Testis (tissue), 2 donors: ENCODE measurements at regions not wholly inside any gene's neighbourhood (a gene's known extent, or its start where the extent isn't known, plus 50 kb on each side); places are given as distances from the start of the nearest gene placed in this dataset.
"Not testable (repeated sequence)": the region's sequence is repeated elsewhere in the genome, so short reads cannot be mapped to it uniquely, and the experiment has no call there.

Source experiments
- DNase-seq: peaks from one replicate; pipeline ENCODE4 v3.0.0-alpha.2; 2019
- H3K27ac ChIP-seq, 2 donors: fragments of 200-600 bp; sonication (generic); one replicate each; pipeline ENCODE4 v1.5.1; 2019
- H3K27me3 ChIP-seq: fragments of 200-600 bp; sonication (generic); one replicate; pipeline ENCODE4 v1.5.1; 2019
- H3K36me3 ChIP-seq: fragments of 200-600 bp; sonication (generic); one replicate; pipeline ENCODE4 v1.5.1; 2017; ENCODE audit warnings: low read depth; ENCODE audit errors: missing control alignments
- H3K4me1 ChIP-seq: fragments of 200-600 bp; sonication (generic); one replicate; pipeline ENCODE4 v1.5.1; 2019
- H3K4me3 ChIP-seq, 2 donors: fragments of 200-600 bp; sonication (generic); one replicate each; pipeline ENCODE4 v1.5.1; 2017 to 2019
- H3K9me3 ChIP-seq: fragments of 200-600 bp; sonication (generic); one replicate; pipeline ENCODE4 v1.5.1; 2017
- POLR2A ChIP-seq: fragments of 450-650 bp; IDR thresholded peaks from one replicate; pipeline ENCODE4 v1.6.1; 2017; ENCODE audit warnings: antibody characterized with exemption, mild to moderate bottlenecking, moderate library complexity
- WGBS, 2 donors: methylation state at CpG; one replicate each; pipeline ENCODE4 v1.1.5; 2018; 5-methylcytosine and 5-hydroxymethylcytosine counted together
- intact Hi-C: fragments of 100-400 bp; cut with DNase I; formaldehyde crosslinking; loops from one replicate; pipeline ENCODE4 v1.15.1; 2023; ENCODE audit warnings: low total_unique reads
- TF ChIP-seq, protein P1 (sequence below), 3 experiments: fragments of 450-650 bp in 2 of 3; fragments of 200-600 bp in 1 of 3; sonication (generic) in 1 of 3; IDR thresholded peaks; one replicate each; pipeline ENCODE4 v1.5.1; 2016 to 2019; ENCODE audit warnings: antibody characterized with exemption in 3 of 3, mild to moderate bottlenecking in 2 of 3, moderate library complexity in 1 of 3

DNA sequence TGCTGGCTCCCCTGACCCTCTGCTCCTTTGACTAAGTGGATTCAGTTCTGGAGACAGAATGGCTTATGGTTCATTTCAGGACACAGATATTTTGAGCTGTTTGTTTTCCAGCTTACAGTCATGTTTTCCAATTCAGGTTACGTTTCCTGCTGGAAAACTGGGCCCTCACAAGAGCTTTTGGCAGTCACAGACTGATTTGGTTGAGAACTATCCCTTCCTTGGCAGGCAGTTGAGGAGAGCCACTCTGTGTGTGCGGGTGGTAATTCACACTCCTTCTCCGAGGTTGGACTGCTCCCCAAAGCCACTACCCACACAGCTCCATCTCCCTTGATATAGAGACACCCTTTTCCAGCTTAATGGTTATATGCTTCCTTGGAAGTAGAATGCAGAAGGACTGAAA lies 534.5 kb downstream of the TMEM38B start:
- no peaks in the 10 kb centered on the region for H3K27me3 ChIP-seq
- no peaks in the 10 kb centered on the region for H3K4me1 ChIP-seq
- 44 to 52% methylated on average over 3 of the region's 3 CpGs for WGBS, 2 donors
- peak; percentile 34 for DNase-seq
- TF ChIP-seq, protein P1, sequence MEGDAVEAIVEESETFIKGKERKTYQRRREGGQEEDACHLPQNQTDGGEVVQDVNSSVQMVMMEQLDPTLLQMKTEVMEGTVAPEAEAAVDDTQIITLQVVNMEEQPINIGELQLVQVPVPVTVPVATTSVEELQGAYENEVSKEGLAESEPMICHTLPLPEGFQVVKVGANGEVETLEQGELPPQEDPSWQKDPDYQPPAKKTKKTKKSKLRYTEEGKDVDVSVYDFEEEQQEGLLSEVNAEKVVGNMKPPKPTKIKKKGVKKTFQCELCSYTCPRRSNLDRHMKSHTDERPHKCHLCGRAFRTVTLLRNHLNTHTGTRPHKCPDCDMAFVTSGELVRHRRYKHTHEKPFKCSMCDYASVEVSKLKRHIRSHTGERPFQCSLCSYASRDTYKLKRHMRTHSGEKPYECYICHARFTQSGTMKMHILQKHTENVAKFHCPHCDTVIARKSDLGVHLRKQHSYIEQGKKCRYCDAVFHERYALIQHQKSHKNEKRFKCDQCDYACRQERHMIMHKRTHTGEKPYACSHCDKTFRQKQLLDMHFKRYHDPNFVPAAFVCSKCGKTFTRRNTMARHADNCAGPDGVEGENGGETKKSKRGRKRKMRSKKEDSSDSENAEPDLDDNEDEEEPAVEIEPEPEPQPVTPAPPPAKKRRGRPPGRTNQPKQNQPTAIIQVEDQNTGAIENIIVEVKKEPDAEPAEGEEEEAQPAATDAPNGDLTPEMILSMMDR (IDR thresholded peaks at IDR 0.05) = no peak
- TF ChIP-seq POLR2A = no peak
- no peaks in the 10 kb centered on the region for H3K9me3 ChIP-seq
- H3K36me3 ChIP-seq = no peaks in the 10 kb centered on the region
- intact Hi-C loops = no loop called here
- H3K4me3 ChIP-seq = no peak overlapping the region
- H3K27ac ChIP-seq = no peak overlapping the region

DNA sequence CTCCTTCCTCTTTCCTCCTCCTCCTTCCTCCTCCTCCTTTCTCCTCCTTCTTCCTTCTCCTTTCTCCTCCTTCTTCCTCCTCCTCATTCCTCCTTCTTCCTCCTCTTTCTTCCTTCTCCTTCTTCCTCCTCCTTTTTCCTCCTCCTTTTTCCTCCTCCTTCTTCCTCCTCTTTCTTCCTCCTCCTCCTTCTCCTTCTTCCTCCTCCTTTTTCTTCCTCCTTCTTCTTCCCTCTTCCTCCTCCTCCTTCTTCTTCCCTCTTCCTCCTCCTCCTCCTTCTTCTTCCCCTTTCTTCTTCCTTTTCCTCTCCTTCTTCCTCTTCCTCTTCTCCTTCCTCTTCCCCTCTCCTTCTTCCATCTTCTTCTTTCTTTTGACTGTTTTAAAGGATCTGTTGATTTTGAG lies 538.8 kb downstream of the TMEM38B start:
- intact Hi-C loops = no loop called here

DNA sequence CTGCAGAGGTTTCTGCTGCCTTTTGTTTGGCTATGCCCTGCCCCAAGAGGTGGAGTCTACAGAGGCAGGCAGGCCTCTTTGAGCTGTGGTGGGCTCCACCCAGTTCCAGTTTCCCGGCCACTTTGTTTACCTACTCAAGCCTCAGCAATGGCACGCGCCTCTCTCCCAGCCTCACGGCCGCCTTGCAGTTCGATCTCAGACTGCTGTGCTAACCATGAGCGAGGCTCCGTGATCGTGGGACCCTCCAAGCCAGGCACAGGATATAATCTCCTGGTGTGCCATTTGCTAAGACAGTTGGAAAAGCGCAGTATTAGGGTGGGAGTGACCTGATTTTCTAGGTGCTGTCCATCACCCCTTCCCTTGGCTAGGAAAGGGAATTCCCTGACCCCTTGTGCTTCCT lies 566.6 kb downstream of the TMEM38B start:
- H3K9me3 ChIP-seq, H3K27me3 ChIP-seq, H3K36me3 ChIP-seq, DNase-seq, H3K4me1 ChIP-seq, H3K4me3 ChIP-seq, intact Hi-C loops, H3K27ac ChIP-seq: not testable (repeated sequence)
- WGBS, 2 donors = 96 to 97% methylated on average over 10 of the region's 10 CpGs

More for the DNA sequence above, 538.8 kb downstream of the TMEM38B start:
- Histone ChIP-seq H3K4me3 (no peak overlapping the region), H3K27me3 (no peaks in the 10 kb centered on the region), H3K9me3 (no peaks in the 10 kb centered on the region), H3K36me3 (no peaks in the 10 kb centered on the region), H3K4me1 (no peaks in the 10 kb centered on the region), H3K27ac (no peak overlapping the region)
- no peak for TF ChIP-seq POLR2A
- TF ChIP-seq, protein P1 (IDR thresholded peaks at IDR 0.05) = no peak
- DNase-seq = no peak

DNA sequence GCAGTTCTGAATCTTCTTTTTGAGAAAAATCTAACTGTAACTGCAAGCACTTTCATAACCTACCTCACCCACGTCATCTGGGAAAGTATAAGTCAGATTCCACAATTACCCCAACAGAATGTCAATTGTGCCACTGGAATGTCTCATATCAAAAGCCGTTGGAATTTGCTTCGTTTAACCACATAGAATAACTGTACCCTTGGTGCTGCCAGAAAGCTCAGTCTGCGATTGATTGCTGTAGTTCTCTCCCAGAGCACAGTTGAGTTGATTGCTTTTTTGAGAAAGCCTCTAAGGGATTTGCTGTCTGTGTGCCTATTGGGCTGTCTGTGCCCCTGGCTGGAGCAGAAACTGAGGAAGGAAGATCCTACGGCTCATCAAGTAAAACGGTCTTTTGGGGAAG lies 583.6 kb downstream of the TMEM38B start:
- no peaks in the 10 kb centered on the region for H3K27me3 ChIP-seq
- no peak for DNase-seq
- H3K4me1 ChIP-seq = no peaks in the 10 kb centered on the region
- 70 to 74% methylated on average over 6 of the region's 6 CpGs for WGBS, 2 donors
- intact Hi-C loops = no loop called here
- H3K27ac ChIP-seq = no peak overlapping the region
- H3K9me3 ChIP-seq = no peaks in the 10 kb centered on the region
- no peak overlapping the region for H3K4me3 ChIP-seq
- H3K36me3 ChIP-seq = no peaks in the 10 kb centered on the region
- TF ChIP-seq, protein P1 (IDR thresholded peaks at IDR 0.05) = no peak
- no peak for TF ChIP-seq POLR2A

DNA sequence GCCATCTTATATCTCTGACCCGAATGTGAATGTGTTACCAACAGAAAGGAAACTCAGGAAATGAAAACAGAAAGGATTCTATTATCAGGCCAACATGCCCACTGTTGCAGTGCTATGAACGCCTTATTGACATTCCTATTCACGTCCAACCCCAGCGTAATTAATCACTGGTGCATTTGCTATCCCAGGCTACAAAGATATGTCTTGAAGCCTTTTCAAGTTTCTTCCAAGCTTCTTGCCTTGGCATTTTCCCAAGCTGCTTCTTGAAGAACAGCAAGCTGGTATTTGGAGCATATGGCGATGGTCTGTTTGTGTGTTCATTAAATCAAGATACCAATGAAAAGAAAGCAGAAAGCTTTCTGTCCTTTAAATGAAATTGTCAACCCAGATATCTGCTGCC lies 579.2 kb upstream of the ZNF462 start:
- Histone ChIP-seq H3K36me3 (no peaks in the 10 kb centered on the region), H3K27ac (no peak overlapping the region), H3K4me3 (no peak overlapping the region), H3K9me3 (no peaks in the 10 kb centered on the region), H3K27me3 (no peaks in the 10 kb centered on the region), H3K4me1 (peaks cover 22% of the 10 kb centered on the region)
- intact Hi-C loops = no loop called here
- no peak for TF ChIP-seq POLR2A
- TF ChIP-seq, protein P1 (IDR thresholded peaks at IDR 0.05) = no peak
- WGBS, 2 donors = 75 to 81% methylated on average over 5 of the region's 5 CpGs
- no peak for DNase-seq
